NCI-H2029 treated with DMSO at 0.1 percent for 48 hours (cell line): ENCODE measurements at regions not wholly inside any gene's neighbourhood (a gene's known extent, or its start where the extent isn't known, plus 50 kb on each side); places are given as distances from the start of the nearest gene placed in this dataset.
A peak's percentile ranks its signal among the peaks of the same experiment; 100 is the strongest.

ENCODE experiments used
- DNase-seq: peaks from one replicate; lab custom pipeline; 2025; lab: John Stamatoyannopoulos, UW

GRCh38 chr6:10237298-10238038 lies 177.4 kb downstream of the TFAP2A start:
- no peak for DNase-seq

GRCh38 chr6:10235344-10235743 lies 179.5 kb downstream of the TFAP2A start:
- no peak for DNase-seq

- no peak for DNase-seq
These were observed 184.3 kb downstream of the TFAP2A start for GRCh38 chr6:10230531-10230930.

GRCh38 chr6:10223841-10224240 lies 191.0 kb downstream of the TFAP2A start:
- DNase-seq: no peak

GRCh38 chr6:10221178-10221577 lies 193.7 kb downstream of the TFAP2A start:
- DNase-seq: no peak

GRCh38 chr6:10219510-10219909 lies 195.4 kb downstream of the TFAP2A start:
- DNase-seq: no peak

GRCh38 chr6:10217111-10217510 lies 197.8 kb downstream of the TFAP2A start:
- DNase-seq: no peak

- DNase-seq: no peak
These were observed 199.4 kb downstream of the TFAP2A start for GRCh38 chr6:10215326-10216110.

- DNase-seq: no peak
These were observed 204.8 kb downstream of the TFAP2A start for GRCh38 chr6:10210052-10210451.

- DNase-seq: no peak
These were observed 209.0 kb downstream of the TFAP2A start for GRCh38 chr6:10205892-10206291.

- DNase-seq: peak; percentile 74
These were observed 209.8 kb downstream of the TFAP2A start for GRCh38 chr6:10205120-10205519.

GRCh38 chr6:10203651-10204050 lies 211.2 kb downstream of the TFAP2A start:
- DNase-seq: no peak

- DNase-seq: no peak
These were observed 212.3 kb downstream of the TFAP2A start for GRCh38 chr6:10202581-10202980.

GRCh38 chr6:10201606-10202510 lies 213.0 kb downstream of the TFAP2A start:
- no peak for DNase-seq

- no peak for DNase-seq
These were observed 218.8 kb downstream of the TFAP2A start for GRCh38 chr6:10196090-10196489.

- DNase-seq: no peak
These were observed 219.8 kb downstream of the TFAP2A start for GRCh38 chr6:10194816-10195672.

- DNase-seq: no peak
These were observed 221.6 kb downstream of the TFAP2A start for GRCh38 chr6:10193321-10193720.

- no peak for DNase-seq
These were observed 224.8 kb downstream of the TFAP2A start for GRCh38 chr6:10190042-10190441.

- DNase-seq: no peak
These were observed 230.3 kb downstream of the TFAP2A start for GRCh38 chr6:10184371-10185227.
